ENCODE measurements at regions not wholly inside any gene's neighbourhood (a gene's known extent, or its start where the extent isn't known, plus 50 kb on each side); places are given as distances from the start of the nearest gene placed in this dataset.

- Histone ChIP-seq H3K4me1 (ENCODE audit: control insufficient read depth in 1 of 2, low read depth in 2 of 2) (no peaks in the 10 kb centered on the region), H3K27me3 (replicated peaks; ENCODE audit: insufficient read depth) (no peaks in the 10 kb centered on the region), H3K27ac (no peak overlapping the region), H3K4me3 (no peak overlapping the region), H3K9me3 (peaks cover 3% of the 10 kb centered on the region), H3K36me3 (no peaks in the 10 kb centered on the region)
- no peak for TF ChIP-seq CTCF (IDR thresholded peaks at IDR 0.05)
- ATAC-seq (ENCODE audit: insufficient number of reproducible peaks, low FRiP score, low read depth) (no peak), DNase-seq (ENCODE audit: low spot score) (no peak)
Observed at GRCh38 chr3:22981861-22982260, 221.3 kb upstream of the UBE2E2 start.

GRCh38 chr3:22982981-22983587 lies 220.0 kb upstream of the UBE2E2 start:
- Histone ChIP-seq H3K4me1 (ENCODE audit: control insufficient read depth in 1 of 2, low read depth in 2 of 2) (no peaks in the 10 kb centered on the region), H3K4me3 (no peak overlapping the region), H3K27ac (no peak overlapping the region), H3K9me3 (peaks cover 3% of the 10 kb centered on the region), H3K36me3 (no peaks in the 10 kb centered on the region), H3K27me3 (replicated peaks; ENCODE audit: insufficient read depth) (no peaks in the 10 kb centered on the region)
- DNase-seq (ENCODE audit: low spot score), result no peak
- ATAC-seq (ENCODE audit: insufficient number of reproducible peaks, low FRiP score, low read depth), result no peak
- no peak for TF ChIP-seq CTCF (IDR thresholded peaks at IDR 0.05)

GRCh38 chr3:22986958-22987357 lies 216.2 kb upstream of the UBE2E2 start:
- Histone ChIP-seq H3K4me1 (ENCODE audit: control insufficient read depth in 1 of 2, low read depth in 2 of 2) (no peaks in the 10 kb centered on the region), H3K27ac (no peak overlapping the region), H3K27me3 (replicated peaks; ENCODE audit: insufficient read depth) (no peaks in the 10 kb centered on the region), H3K36me3 (no peaks in the 10 kb centered on the region), H3K4me3 (no peak overlapping the region), H3K9me3 (peaks cover 3% of the 10 kb centered on the region)
- ATAC-seq (ENCODE audit: insufficient number of reproducible peaks, low FRiP score, low read depth) (no peak), DNase-seq (ENCODE audit: low spot score) (no peak)
- no peak for TF ChIP-seq CTCF (IDR thresholded peaks at IDR 0.05)

- Histone ChIP-seq H3K4me1 (ENCODE audit: control insufficient read depth in 1 of 2, low read depth in 2 of 2) (no peaks in the 10 kb centered on the region), H3K9me3 (peaks cover 3% of the 10 kb centered on the region), H3K27ac (no peak overlapping the region), H3K27me3 (replicated peaks; ENCODE audit: insufficient read depth) (no peaks in the 10 kb centered on the region), H3K36me3 (no peaks in the 10 kb centered on the region), H3K4me3 (no peak overlapping the region)
- ATAC-seq (ENCODE audit: insufficient number of reproducible peaks, low FRiP score, low read depth), result no peak
- no peak for TF ChIP-seq CTCF (IDR thresholded peaks at IDR 0.05)
- DNase-seq (ENCODE audit: low spot score), result no peak
Observed at GRCh38 chr3:22988566-22988965, 214.6 kb upstream of the UBE2E2 start.

GRCh38 chr3:22989716-22990115 lies 213.4 kb upstream of the UBE2E2 start:
- Histone ChIP-seq H3K4me1 (ENCODE audit: control insufficient read depth in 1 of 2, low read depth in 2 of 2) (no peaks in the 10 kb centered on the region), H3K27me3 (replicated peaks; ENCODE audit: insufficient read depth) (no peaks in the 10 kb centered on the region), H3K4me3 (no peak overlapping the region), H3K27ac (no peak overlapping the region), H3K9me3 (peaks cover 3% of the 10 kb centered on the region), H3K36me3 (no peaks in the 10 kb centered on the region)
- DNase-seq (ENCODE audit: low spot score) (no peak), ATAC-seq (ENCODE audit: insufficient number of reproducible peaks, low FRiP score, low read depth) (no peak)
- no peak for TF ChIP-seq CTCF (IDR thresholded peaks at IDR 0.05)

Data from thoracic aorta (tissue), 2 donors.